ENCODE measurements at regions not wholly inside any gene's neighbourhood (a gene's known extent, or its start where the extent isn't known, plus 50 kb on each side); places are given as distances from the start of the nearest gene placed in this dataset.

DNA sequence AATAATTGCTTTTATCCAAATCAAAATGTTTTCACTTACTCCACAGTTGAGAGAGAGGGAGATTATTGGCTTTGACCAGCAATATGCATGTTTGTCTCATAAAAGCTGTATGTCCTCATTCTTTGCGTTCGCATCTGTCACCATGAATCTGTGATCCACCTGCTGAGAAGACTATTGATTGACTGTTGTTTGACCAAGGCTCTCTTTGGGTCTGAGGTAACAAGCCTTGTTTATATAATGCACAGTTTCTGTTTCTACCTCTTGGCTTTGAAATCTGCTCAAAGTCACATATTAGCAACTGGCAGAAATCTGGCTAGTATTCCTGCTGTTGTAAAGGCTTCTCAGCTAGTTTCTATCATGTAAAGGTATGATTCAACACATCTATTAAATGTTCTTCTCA is 157.0 kb downstream of the LYPLAL1 start:
- DNase-seq (ENCODE audit: low read depth in 1 of 2, low spot score in 2 of 2) (no peak), FAIRE-seq (no peak)
- Histone ChIP-seq H3K79me2 (ENCODE audit: control insufficient read depth in 1 of 2, insufficient read depth in 2 of 2, low read length in 2 of 2) (no peaks in the 10 kb centered on the region), H2BK15ac (ENCODE audit: low read length) (no peak overlapping the region), H3K27ac (ENCODE audit: low read depth, low read length) (no peak overlapping the region), H3K23ac (ENCODE audit: insufficient read length) (no peak overlapping the region), H4K8ac (ENCODE audit: extremely low read depth, insufficient read depth, low read length) (no peak overlapping the region), H3K14ac (ENCODE audit: insufficient read length) (no peak overlapping the region), H2BK5ac (ENCODE audit: low read depth, low read length) (no peak overlapping the region), H3K27me3 (replicated peaks in 1 of 4; ENCODE audit: control insufficient read depth in 3 of 4, extremely low read depth in 1 of 4, insufficient read depth in 3 of 4, low read length in 3 of 4) (no peaks in the 10 kb centered on the region), H3K4me2 (ENCODE audit: insufficient read depth in 1 of 2, low read depth in 2 of 2, low read length in 2 of 2) (no peak overlapping the region), H4K20me1 (replicated peaks in 1 of 2; ENCODE audit: control insufficient read depth in 1 of 2, insufficient read depth in 2 of 2, low read length in 2 of 2) (no peaks in the 10 kb centered on the region), H2BK20ac (ENCODE audit: low read length) (no peak overlapping the region), H2AFZ (ENCODE audit: low read length) (no peak overlapping the region), H3K79me1 (ENCODE audit: low read depth, low read length) (no peaks in the 10 kb centered on the region), H3K56ac (replicated peaks; ENCODE audit: insufficient read length, low read depth, low read length) (no peak overlapping the region), H2BK12ac (ENCODE audit: low read depth, low read length) (no peak overlapping the region), H2BK120ac (replicated peaks; ENCODE audit: low read depth, low read length) (no peak overlapping the region), H3K23me2 (ENCODE audit: low read depth, low read length) (no peaks in the 10 kb centered on the region), H3K18ac (ENCODE audit: extremely low read depth, low read length) (no peak overlapping the region), H3K4me1 (replicated peaks in 1 of 4; ENCODE audit: control insufficient read depth in 3 of 4, insufficient read depth in 4 of 4, low read length in 3 of 4) (no peaks in the 10 kb centered on the region), H2AK5ac (ENCODE audit: low read depth, low read length) (no peak overlapping the region), H3K4me3 (ENCODE audit: extremely low read depth in 1 of 4, insufficient read depth in 2 of 4, low read depth in 3 of 4, low read length in 4 of 4) (no peak overlapping the region), H4K5ac (ENCODE audit: insufficient read length, low read depth, low read length) (no peak overlapping the region), H3K36me3 (ENCODE audit: control insufficient read depth in 2 of 4, insufficient read depth in 4 of 4, low read length in 3 of 4) (no peaks in the 10 kb centered on the region), H3K9ac (replicated peaks in 1 of 4; ENCODE audit: extremely low read depth in 1 of 4, low read depth in 3 of 4, low read length in 3 of 4) (no peak overlapping the region), H3K4ac (replicated peaks; ENCODE audit: insufficient read length, low read depth, low read length) (no peak overlapping the region), H3K9me3 (ENCODE audit: insufficient read depth in 2 of 2, low read depth in 1 of 2, low read length in 1 of 2) (no peaks in the 10 kb centered on the region), H4K91ac (replicated peaks; ENCODE audit: insufficient read length, low read length) (no peak overlapping the region)
- WGBS, 2 experiments (ENCODE audit: extremely low coverage in 1 of 2, insufficient coverage in 1 of 2, insufficient read length in 1 of 2, insufficient replicate concordance in 2 of 2, low coverage in 1 of 2, low lambda C conversion rate in 2 of 2, missing lambda C conversion rate in 1 of 2), result 100% methylated on average over 2 of the region's 2 CpGs; no CpG with 5 or more reads in 1 of the 2 experiments
- POLR2A ChIA-PET (ENCODE audit: partially characterized antibody), result no interaction called here
- TF ChIP-seq TAF1 (IDR thresholded peaks at IDR 0.05; ENCODE audit: low read depth, low read length) (no peak), EP300 (IDR thresholded peaks at IDR 0.05; ENCODE audit: borderline replicate concordance in 1 of 2, low read depth in 2 of 2, low read length in 2 of 2) (no peak), EZH2 (IDR thresholded peaks at IDR 0.05; ENCODE audit: low read depth, low read length, severe bottlenecking) (no peak), NRF1 (IDR thresholded peaks at IDR 0.05; ENCODE audit: low read depth, low read length) (no peak), RFX5 (IDR thresholded peaks at IDR 0.05; ENCODE audit: borderline replicate concordance, low read depth, low read length) (no peak), KDM1A (IDR thresholded peaks at IDR 0.05; ENCODE audit: borderline replicate concordance, low read length) (no peak)
- CTCF ChIA-PET (ENCODE audit: partially characterized antibody), result interaction anchor here (0.8 kb wide), 2 partner anchors 8 to 127 kb away, joined by 3 to 4 read pairs; no protein-coding TSS in a partner anchor
